GM23338 (cell line): ENCODE measurements at regions not wholly inside any gene's neighbourhood (a gene's known extent, or its start where the extent isn't known, plus 50 kb on each side); places are given as distances from the start of the nearest gene placed in this dataset.

ENCODE experiments used
- CTCF ChIP-seq, 2 experiments: fragments of 200-600 bp in 1 of 2; sonication (generic) in 1 of 2; conservative IDR thresholded peaks; 2 replicates each; pipeline versions ENCODE4 v1.5.1 to v1.6.1; 2016 to 2017; ENCODE audit warnings: antibody characterized with exemption in 2 of 2, low read depth in 2 of 2, mild to moderate bottlenecking in 2 of 2, moderate library complexity in 1 of 2
- EZH2 ChIP-seq: fragments of 200-600 bp; sonication (generic); IDR thresholded peaks from one replicate; pipeline ENCODE4 v1.8.0; 2017; ENCODE audit warnings: antibody characterized with exemption, mild to moderate bottlenecking, low read depth; ENCODE audit not compliant: unreplicated experiment
- EZH2phosphoT487 ChIP-seq: fragments of 200-600 bp; sonication (generic); IDR thresholded peaks from one replicate; pipeline ENCODE4 v1.8.1; 2018; ENCODE audit warnings: antibody characterized with exemption; ENCODE audit not compliant: unreplicated experiment
- JUNB ChIP-seq: IDR thresholded peaks from one replicate; pipeline ENCODE4 v1.6.1; 2016; ENCODE audit warnings: antibody characterized with exemption; ENCODE audit not compliant: unreplicated experiment
- POLR2AphosphoS5 ChIP-seq: IDR thresholded peaks from 2 replicates; pipeline ENCODE4 v1.6.1; 2016; ENCODE audit warnings: antibody characterized with exemption, low read depth

DNA sequence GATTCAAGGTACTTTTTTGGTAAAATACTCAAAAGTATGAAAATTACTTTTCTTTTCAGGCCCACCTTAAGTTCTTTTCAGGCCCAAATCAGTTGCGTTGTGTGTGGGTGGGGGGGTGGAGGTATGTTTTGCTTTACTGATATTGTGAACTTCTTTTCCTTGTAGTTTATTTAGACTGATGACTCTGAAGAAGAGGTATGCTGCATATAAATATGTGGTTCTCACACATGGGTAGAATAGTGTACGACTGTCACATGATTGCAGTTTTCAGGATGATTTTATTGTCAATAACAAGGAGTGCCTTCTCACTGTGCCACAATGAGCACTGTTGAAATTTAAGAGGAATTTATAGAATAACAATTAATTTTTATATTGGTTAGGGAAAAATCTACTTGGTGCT is 166.6 kb upstream of the ATP2B1 start:
- no peak for TF ChIP-seq EZH2
- TF ChIP-seq EZH2phosphoT487 = no peak
- TF ChIP-seq CTCF (conservative IDR thresholded peaks at IDR 0.05; ENCODE audit: low read depth in 2 of 2) = no peak
- no peak for TF ChIP-seq POLR2AphosphoS5
- TF ChIP-seq JUNB = no peak
